LHCN-M2 (cell line): ENCODE measurements at regions not wholly inside any gene's neighbourhood (a gene's known extent, or its start where the extent isn't known, plus 50 kb on each side); places are given as distances from the start of the nearest gene placed in this dataset.

ENCODE experiments used
- DNase-seq: peaks from one replicate; pipeline ENCODE4 v3.0.0-alpha.2; 2012; ENCODE audit warnings: low read depth

GRCh38 chr16:73543331-73543969 lies 495.5 kb upstream of the ZFHX3 start:
- no peak for DNase-seq

- DNase-seq = no peak
Observed at GRCh38 chr16:73542885-73543284, 495.0 kb upstream of the ZFHX3 start.

- DNase-seq = no peak
Observed at GRCh38 chr16:73537921-73538320, 490.0 kb upstream of the ZFHX3 start.

GRCh38 chr16:73536931-73537330 lies 489.0 kb upstream of the ZFHX3 start:
- no peak for DNase-seq

GRCh38 chr16:73531021-73531420 lies 483.1 kb upstream of the ZFHX3 start:
- no peak for DNase-seq

- no peak for DNase-seq
Observed at GRCh38 chr16:73530529-73530928, 482.6 kb upstream of the ZFHX3 start.

- DNase-seq = no peak
Observed at GRCh38 chr16:73529303-73530012, 481.5 kb upstream of the ZFHX3 start.

- no peak for DNase-seq
Observed at GRCh38 chr16:73527187-73527586, 479.3 kb upstream of the ZFHX3 start.

GRCh38 chr16:73526011-73526804 lies 478.3 kb upstream of the ZFHX3 start:
- no peak for DNase-seq

- DNase-seq = no peak
Observed at GRCh38 chr16:73523209-73523608, 475.3 kb upstream of the ZFHX3 start.

GRCh38 chr16:73521499-73521898 lies 473.6 kb upstream of the ZFHX3 start:
- DNase-seq = no peak

- no peak for DNase-seq
Observed at GRCh38 chr16:73515616-73516015, 467.7 kb upstream of the ZFHX3 start.

- no peak for DNase-seq
Observed at GRCh38 chr16:73510852-73511251, 462.9 kb upstream of the ZFHX3 start.

- no peak for DNase-seq
Observed at GRCh38 chr16:73506568-73507056, 458.7 kb upstream of the ZFHX3 start.

- DNase-seq = no peak
Observed at GRCh38 chr16:73505577-73505976, 457.6 kb upstream of the ZFHX3 start.

GRCh38 chr16:73504591-73505575 lies 457.0 kb upstream of the ZFHX3 start:
- DNase-seq = no peak

- DNase-seq = no peak
Observed at GRCh38 chr16:73503093-73503492, 455.2 kb upstream of the ZFHX3 start.

- no peak for DNase-seq
Observed at GRCh38 chr16:73499276-73499675, 451.3 kb upstream of the ZFHX3 start.

- no peak for DNase-seq
Observed at GRCh38 chr16:73485880-73486279, 438.0 kb upstream of the ZFHX3 start.

GRCh38 chr16:73483934-73484711 lies 436.2 kb upstream of the ZFHX3 start:
- no peak for DNase-seq
